GM19193 (cell line): ENCODE measurements at regions not wholly inside any gene's neighbourhood (a gene's known extent, or its start where the extent isn't known, plus 50 kb on each side); places are given as distances from the start of the nearest gene placed in this dataset.

Source experiments
- POLR2A ChIP-seq: IDR thresholded peaks from 4 replicates; pipeline ENCODE4 v1.6.1; 2011; ENCODE audit not compliant: insufficient read depth, insufficient read length; ENCODE audit errors: extremely low read depth

GRCh38 chr6:156583083-156583482, 194.1 kb upstream of the ARID1B start:
- no peak for TF ChIP-seq POLR2A

DNA sequence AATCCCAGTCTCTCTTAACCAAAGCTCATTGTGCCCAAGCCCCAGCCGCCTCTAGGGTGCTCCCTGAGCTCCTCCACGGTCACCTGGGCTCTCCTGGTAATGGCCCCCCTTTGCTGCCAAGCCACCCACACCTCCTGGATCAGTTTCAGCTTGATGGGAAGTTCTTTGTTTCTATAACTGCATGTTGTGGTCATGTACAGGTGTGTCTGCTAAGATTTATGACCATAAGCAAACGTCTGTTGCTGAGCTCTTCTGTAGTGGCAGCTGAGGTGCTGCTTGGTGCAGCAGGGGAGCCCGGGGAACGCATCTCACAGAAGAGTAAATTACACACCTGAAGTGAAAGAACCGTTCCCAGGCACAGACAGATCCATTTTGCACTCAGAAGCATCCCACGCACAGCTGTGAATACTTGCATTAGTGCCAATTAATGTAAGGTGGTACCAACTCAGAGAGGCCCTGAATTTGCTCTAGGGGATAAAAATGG, 194.6 kb upstream of the ARID1B start:
- TF ChIP-seq POLR2A: no peak

DNA sequence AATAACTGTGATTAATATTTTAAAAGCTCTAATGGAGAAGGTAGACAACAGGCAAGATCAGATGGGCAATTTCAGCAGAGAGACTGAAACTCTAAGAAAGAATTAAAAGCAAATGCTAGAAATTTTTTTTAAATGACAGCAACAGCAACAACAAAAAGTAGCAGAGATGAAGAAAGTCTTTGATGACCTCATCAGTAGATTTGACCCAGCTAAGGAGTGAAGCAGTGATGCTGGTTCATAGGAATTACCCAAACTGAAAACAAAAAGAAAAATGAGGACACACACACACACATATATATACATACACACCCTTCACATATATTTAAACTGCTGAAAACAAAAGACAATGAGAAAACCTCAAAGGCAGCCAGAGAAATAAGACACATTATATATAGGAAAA, 197.6 kb upstream of the ARID1B start:
- TF ChIP-seq POLR2A: no peak

DNA sequence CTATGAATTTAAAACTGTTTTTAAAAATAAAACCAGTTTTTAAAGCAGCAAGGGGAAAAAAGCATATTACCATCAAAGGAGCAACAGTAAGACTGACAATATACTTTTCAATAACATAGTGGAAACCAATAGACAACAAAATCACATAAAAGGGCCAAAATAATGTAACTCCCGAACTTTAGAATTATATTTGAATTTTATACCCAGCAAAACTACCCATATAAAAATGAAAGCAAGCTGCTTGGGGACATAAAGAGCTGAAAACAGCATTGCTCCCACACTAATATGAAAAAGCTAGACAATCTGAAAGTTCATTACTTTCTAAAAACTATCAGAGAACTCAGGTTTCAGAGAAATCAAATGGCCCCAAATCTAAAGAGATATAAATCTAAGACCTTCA, 199.4 kb upstream of the ARID1B start:
- TF ChIP-seq POLR2A: no peak

DNA sequence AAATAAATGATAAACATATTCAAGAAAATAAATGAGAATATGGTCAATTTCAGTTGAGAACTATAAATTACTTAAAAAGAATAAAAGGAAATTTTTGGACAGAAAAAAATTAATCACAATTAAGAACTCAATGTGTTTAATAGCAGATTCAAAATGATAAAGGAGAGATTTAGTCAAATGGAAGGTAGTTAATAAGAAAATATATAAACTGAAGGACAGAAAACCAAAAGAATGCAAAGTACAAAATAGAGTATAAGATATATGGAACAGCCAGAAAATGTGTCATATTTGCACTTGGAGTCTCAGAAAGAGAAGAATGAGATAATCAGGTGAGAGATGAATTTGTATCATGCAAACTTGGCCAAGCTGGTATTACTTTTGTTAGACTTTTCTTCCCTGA, 201.8 kb upstream of the ARID1B start:
- no peak for TF ChIP-seq POLR2A

DNA sequence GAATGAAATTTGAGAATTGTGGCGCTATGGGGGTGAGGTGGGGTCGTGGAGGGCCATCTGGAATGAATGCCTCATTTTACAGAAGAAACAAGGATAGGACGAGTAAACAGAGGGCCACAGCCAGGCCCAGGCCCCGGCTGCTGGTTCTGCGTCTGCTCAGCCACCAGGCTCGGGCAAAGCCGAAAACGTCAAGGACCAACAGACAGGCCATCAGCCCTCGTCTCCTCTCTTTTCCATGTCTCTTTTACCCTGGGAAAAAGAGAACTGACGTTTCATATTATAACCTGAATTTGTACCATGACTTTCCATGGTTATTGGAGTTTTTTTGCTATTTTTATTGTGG, 212.4 kb upstream of the ARID1B start:
- TF ChIP-seq POLR2A: no peak

DNA sequence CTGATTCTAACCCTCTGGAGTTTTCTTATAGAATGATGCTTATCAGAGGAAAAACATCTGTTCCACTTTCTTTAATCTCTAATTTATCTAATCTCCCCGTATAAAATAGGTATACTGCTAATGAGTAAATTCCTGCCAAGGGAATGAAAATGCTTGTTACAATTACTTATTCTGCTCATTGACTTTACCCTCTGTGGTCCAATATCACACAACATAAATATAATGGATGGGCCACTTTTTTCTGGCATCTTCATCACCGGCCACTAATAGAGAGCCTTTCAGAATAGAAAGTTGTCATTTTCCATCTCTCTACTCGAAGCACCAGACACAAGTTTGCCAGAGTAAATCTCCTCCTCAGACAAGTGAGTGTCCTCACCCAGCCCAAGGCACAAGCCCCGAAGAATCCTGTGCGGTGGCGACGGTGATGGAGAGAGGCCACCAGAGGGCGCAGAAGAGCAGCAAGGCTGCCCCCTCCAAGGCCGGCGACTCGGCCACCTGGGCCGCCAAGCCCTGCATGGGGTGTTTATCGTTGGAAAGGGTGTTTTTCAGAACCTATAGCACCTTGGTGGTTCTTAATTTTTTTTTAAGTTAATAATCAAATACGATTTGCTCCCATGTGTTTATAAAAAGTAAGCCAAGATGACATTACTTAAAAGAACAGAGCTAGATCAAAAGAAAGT, 212.9 kb upstream of the ARID1B start:
- no peak for TF ChIP-seq POLR2A

DNA sequence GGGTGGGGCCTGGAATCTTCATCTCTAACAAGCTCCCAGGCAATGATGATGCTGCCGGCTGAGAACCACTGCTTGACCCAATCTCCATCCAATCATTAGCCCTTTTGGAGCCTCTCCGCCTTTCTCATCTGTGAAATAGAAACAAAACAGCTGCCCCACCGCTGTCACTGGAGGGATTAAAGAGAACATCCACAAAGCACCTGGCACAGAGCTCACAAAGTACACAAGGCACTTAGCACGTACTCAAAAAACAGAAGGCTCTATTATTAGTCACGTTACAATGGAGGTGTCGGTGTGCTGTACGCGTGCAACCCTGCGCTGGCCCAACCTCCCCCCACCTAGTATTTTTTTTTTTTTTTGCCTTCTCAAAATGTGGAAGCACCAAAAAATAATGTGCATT, 213.5 kb upstream of the ARID1B start:
- TF ChIP-seq POLR2A: no peak

- no peak for TF ChIP-seq POLR2A
Observed at GRCh38 chr6:156562636-156563035, 214.5 kb upstream of the ARID1B start.

DNA sequence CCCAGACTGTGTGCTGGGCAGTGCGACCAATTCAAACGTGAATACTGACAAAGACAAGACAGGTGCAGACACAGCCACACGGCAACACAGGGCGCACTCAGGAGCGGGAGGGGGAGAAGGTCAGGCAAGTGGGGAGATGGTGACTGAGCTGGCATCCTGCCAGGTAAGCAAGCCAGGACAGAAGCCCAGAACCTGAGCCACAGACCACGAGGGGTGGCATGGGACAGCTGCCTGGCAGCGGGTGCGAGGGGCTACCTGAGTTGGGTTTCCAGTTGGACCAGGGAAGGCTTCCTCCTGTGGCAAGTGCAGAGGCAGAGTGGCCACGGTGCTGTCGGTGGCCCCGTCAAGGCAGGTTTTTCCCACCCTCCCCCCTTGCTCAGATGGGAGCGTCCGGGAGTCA, 215.2 kb upstream of the ARID1B start:
- no peak for TF ChIP-seq POLR2A

- TF ChIP-seq POLR2A: no peak
Observed at GRCh38 chr6:156560476-156560875, 216.7 kb upstream of the ARID1B start.

DNA sequence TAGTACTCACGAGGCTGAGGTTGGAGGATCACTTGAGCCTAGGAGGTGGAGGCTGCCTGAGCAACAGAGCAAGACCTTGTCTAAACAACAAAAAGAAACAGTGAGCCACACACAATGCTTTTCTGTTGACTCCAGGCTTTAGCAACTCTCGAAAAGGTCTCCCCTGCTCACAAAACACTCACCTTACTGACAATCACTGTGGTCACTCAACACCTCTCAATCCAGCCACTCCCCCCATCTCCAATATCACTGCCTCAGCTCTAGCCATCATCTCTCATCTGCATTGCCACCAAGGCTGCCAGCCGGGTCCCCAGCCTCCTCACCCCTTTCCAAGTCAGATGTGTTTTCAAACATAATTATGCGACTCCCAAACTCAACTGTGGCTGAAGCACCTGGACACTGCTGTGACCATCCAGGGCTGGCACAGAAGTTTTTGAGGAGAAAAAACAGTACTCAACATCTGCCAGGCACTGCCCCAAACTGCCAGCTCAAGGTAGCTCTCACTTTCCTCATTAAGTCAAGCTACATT, 218.0 kb upstream of the ARID1B start:
- no peak for TF ChIP-seq POLR2A

DNA sequence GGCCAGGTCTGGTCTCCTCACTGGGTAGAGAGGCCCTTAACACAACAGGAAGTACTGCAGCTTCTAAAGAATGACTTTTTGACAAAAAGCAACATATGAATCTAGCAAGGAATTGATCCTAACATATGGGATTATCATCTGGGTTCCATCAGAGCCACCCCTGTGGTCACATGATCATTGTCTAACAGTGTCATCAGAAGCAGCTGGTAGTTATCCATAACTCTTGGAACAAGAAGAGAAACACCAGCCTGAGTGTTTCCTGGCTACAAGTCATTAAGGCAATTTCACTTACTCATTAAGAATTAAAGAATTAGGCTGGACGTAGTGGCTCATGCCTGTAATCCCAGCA, 219.3 kb upstream of the ARID1B start:
- TF ChIP-seq POLR2A: no peak

GRCh38 chr6:156557251-156557910, 219.8 kb upstream of the ARID1B start:
- TF ChIP-seq POLR2A: no peak

DNA sequence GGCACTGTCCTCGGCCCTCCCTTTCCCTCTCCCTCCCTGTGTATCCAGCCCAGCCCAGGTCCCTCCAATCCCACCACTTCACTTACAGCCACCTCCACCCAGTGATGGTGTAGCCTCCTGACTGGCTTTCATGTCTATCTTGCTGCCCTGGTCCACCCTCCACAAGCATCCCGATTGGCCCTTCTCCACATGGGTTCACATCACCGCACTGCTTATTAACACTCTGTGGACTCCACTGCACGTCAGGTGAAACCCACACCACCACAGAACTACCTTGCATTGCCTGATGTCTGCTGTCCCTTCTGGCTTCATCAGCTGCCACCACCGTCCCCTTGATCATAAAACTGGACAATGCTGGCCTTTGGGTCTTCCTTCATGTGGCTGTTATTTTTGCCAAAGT, 220.4 kb upstream of the ARID1B start:
- TF ChIP-seq POLR2A: no peak

- TF ChIP-seq POLR2A: no peak
Observed at GRCh38 chr6:156555116-156555515, 222.1 kb upstream of the ARID1B start.
